ENCODE measurements at regions not wholly inside any gene's neighbourhood (a gene's known extent, or its start where the extent isn't known, plus 50 kb on each side); places are given as distances from the start of the nearest gene placed in this dataset.

DNA sequence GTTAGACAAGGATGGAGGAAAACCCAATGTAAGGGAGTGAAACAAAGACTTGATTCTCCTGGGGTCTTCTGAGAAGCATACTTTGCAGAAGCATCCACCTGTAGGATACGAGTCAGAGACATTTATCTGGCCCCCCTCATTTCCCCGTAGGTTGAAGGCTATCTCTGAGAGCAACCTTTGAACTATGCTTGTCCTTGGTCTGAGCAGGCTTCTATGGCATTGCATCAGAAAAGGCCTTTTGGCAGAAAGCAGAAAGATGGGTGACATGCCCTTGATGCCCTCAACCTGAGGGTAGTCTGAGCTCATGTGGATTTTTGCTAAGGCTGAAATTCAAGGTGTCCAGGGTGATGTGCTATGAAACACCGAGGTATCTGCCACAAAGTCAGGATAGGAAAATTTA is 131.6 kb upstream of the SGO1 start:
- TF ChIP-seq, protein P1, sequence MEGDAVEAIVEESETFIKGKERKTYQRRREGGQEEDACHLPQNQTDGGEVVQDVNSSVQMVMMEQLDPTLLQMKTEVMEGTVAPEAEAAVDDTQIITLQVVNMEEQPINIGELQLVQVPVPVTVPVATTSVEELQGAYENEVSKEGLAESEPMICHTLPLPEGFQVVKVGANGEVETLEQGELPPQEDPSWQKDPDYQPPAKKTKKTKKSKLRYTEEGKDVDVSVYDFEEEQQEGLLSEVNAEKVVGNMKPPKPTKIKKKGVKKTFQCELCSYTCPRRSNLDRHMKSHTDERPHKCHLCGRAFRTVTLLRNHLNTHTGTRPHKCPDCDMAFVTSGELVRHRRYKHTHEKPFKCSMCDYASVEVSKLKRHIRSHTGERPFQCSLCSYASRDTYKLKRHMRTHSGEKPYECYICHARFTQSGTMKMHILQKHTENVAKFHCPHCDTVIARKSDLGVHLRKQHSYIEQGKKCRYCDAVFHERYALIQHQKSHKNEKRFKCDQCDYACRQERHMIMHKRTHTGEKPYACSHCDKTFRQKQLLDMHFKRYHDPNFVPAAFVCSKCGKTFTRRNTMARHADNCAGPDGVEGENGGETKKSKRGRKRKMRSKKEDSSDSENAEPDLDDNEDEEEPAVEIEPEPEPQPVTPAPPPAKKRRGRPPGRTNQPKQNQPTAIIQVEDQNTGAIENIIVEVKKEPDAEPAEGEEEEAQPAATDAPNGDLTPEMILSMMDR (IDR thresholded peaks at IDR 0.05 in 8 of 11, conservative IDR thresholded peaks at IDR 0.05 in 3 of 11), result no peak
- no peak for TF ChIP-seq POLR2AphosphoS5 (IDR thresholded peaks at IDR 0.05)
- no peak for TF ChIP-seq POLR2A (IDR thresholded peaks at IDR 0.05)
- H3K4me1 ChIP-seq, result no peaks in the 10 kb centered on the region
- no peak for DNase-seq
- no peaks in the 10 kb centered on the region for H3K36me3 ChIP-seq
- H3K27ac ChIP-seq, result no peak overlapping the region
- no peak overlapping the region for H3K4me3 ChIP-seq
- H3K9me3 ChIP-seq, result no peaks in the 10 kb centered on the region
- no peaks in the 10 kb centered on the region for H3K27me3 ChIP-seq (replicated peaks in 1 of 7)
- intact Hi-C loops (cut with DNase I; ENCODE audit: low total_unique reads), result no loop called here
- WGBS, 5 donors, result 50 to 86% (median 71%) methylated on average over 3 of the region's 3 CpGs

DNA sequence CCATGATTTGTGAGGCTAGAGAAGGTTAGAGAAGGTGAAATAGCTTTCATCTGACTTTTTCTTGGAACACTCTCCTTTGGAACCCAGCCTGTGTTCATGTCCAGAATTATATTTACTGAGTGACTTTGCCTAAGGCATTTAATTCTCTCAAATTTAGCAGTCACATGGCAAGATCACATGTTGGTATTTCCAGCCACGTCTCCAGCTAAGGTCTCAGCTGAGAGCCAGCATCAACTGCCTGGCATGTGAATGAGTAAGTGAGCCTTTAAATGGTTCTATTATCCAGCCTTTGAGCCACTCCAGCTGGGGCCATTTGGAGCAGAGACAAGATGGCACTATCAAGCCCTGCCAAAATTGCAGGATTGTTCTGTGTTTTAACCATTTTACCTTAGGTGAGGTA is 130.2 kb upstream of the SGO1 start:
- H3K9me3 ChIP-seq, result no peaks in the 10 kb centered on the region
- no peaks in the 10 kb centered on the region for H3K27me3 ChIP-seq (replicated peaks in 1 of 7)
- intact Hi-C loops (cut with DNase I; ENCODE audit: low total_unique reads), result no loop called here
- H3K4me3 ChIP-seq, result no peak overlapping the region
- no peaks in the 10 kb centered on the region for H3K36me3 ChIP-seq
- H3K4me1 ChIP-seq, result no peaks in the 10 kb centered on the region
- 0 to 44% (median 0%) methylated on average over 1 of the region's 1 CpG for WGBS, 5 donors
- no peak for TF ChIP-seq POLR2A (IDR thresholded peaks at IDR 0.05)
- TF ChIP-seq, protein P1 (IDR thresholded peaks at IDR 0.05 in 8 of 11, conservative IDR thresholded peaks at IDR 0.05 in 3 of 11), result no peak
- TF ChIP-seq POLR2AphosphoS5 (IDR thresholded peaks at IDR 0.05), result no peak
- no peak overlapping the region for H3K27ac ChIP-seq
- no peak for DNase-seq

DNA sequence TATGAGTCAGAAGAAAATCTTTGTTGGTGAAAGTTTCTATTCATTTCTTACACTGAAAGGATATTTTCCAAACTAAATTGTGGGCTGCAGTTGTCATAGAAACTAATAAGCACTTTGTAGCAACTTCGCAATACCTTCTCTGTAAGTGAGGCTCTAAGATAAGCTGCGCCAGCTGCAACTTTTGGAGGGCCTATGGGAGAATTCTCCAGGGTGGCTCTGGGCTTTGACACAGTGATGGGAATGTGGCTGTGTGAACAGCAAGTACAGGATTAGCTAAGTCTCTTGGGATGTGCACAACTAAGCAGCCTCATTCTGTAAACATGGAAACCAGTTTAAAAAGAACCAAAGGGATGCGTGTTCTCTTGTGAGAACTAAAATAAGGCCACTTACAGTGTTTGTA is 124.6 kb upstream of the SGO1 start:
- Histone ChIP-seq H3K27me3 (replicated peaks in 1 of 7) (no peaks in the 10 kb centered on the region), H3K36me3 (no peaks in the 10 kb centered on the region), H3K9me3 (no peaks in the 10 kb centered on the region), H3K4me1 (no peaks in the 10 kb centered on the region), H3K27ac (no peak overlapping the region), H3K4me3 (no peak overlapping the region)
- WGBS, 5 donors, result 74 to 96% (median 92%) methylated on average over 3 of the region's 3 CpGs
- TF ChIP-seq, protein P1 (IDR thresholded peaks at IDR 0.05 in 8 of 11, conservative IDR thresholded peaks at IDR 0.05 in 3 of 11), result no peak
- intact Hi-C loops (cut with DNase I; ENCODE audit: low total_unique reads), result no loop called here
- DNase-seq, result no peak

DNA sequence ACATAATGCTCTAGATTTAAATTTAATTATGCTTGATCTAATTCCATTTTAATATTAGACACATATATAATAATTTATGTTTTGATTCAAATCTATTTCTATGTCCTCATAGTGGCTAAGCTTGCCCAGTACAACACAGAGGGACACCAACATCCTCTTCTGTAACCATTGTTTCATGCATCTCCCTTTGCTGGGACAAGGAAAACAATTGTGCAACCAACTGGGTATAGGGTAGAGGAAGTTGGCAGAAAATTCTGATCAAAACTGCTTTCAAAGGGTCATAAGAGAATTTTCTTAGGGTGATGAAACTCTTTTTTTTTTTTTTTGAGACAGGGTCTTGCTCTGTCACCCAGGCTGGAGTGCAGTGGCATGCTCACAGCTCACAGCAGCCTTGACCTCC is 121.4 kb upstream of the SGO1 start:
- no peak for DNase-seq
- H3K27ac ChIP-seq, result no peak overlapping the region
- no peak overlapping the region for H3K4me3 ChIP-seq
- no peaks in the 10 kb centered on the region for H3K9me3 ChIP-seq
- no peak for TF ChIP-seq POLR2A (IDR thresholded peaks at IDR 0.05)
- TF ChIP-seq POLR2AphosphoS5 (IDR thresholded peaks at IDR 0.05), result no peak
- H3K36me3 ChIP-seq, result no peaks in the 10 kb centered on the region
- intact Hi-C loops (cut with DNase I; ENCODE audit: low total_unique reads), result no loop called here
- H3K27me3 ChIP-seq (replicated peaks in 1 of 7), result no peaks in the 10 kb centered on the region
- no peaks in the 10 kb centered on the region for H3K4me1 ChIP-seq

DNA sequence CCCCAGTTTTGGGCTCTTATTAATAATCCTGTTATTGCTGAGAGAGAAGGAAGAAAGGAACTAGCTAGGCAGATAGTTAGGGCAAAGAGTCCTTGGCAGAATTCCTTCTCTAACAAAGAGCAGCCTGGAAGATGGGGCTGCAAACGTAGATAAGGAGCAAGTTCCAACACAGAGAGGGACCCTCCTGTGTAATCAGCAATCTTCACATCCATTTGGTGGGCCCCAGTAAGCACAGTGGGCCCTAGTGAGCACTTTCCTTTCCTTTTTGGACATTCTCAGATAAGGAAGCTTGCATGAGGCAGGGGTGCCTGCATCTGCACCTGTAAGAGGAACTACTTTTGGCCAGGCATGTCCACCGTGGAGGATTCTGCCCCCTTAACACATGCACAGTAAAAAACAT is 119.6 kb upstream of the SGO1 start:
- Histone ChIP-seq H3K4me1 (no peaks in the 10 kb centered on the region), H3K27ac (no peak overlapping the region), H3K27me3 (replicated peaks in 1 of 7) (no peaks in the 10 kb centered on the region), H3K9me3 (no peaks in the 10 kb centered on the region), H3K4me3 (no peak overlapping the region), H3K36me3 (no peaks in the 10 kb centered on the region)
- DNase-seq, result no peak
- 29 to 70% (median 49%) methylated on average over 2 of the region's 2 CpGs for WGBS, 5 donors
- intact Hi-C loops (cut with DNase I; ENCODE audit: low total_unique reads), result no loop called here
- TF ChIP-seq POLR2A (IDR thresholded peaks at IDR 0.05) (no peak), POLR2AphosphoS5 (IDR thresholded peaks at IDR 0.05) (no peak)

Data from spleen (tissue), 11 donors.